GM23248 (cell line): ENCODE measurements at regions not wholly inside any gene's neighbourhood (a gene's known extent, or its start where the extent isn't known, plus 50 kb on each side); places are given as distances from the start of the nearest gene placed in this dataset.

Experiments used
- DNase-seq: peaks from one replicate; pipeline ENCODE4 v3.0.0-alpha.2; 2015
- H2AFZ ChIP-seq: fragments of 200-600 bp; sonication (generic); 2 replicates; pipeline ENCODE4 v1.6.1; 2016; ENCODE audit warnings: antibody characterized with exemption
- H3F3A ChIP-seq: fragments of 200-600 bp; sonication (generic); 2 replicates; pipeline ENCODE4 v1.6.1; 2016; ENCODE audit warnings: mild to moderate bottlenecking, antibody characterized with exemption, mixed run types; ENCODE audit not compliant: insufficient read depth
- H3K27ac ChIP-seq: fragments of 200-600 bp; sonication (generic); 2 replicates; pipeline ENCODE4 v1.5.1; 2016; ENCODE audit warnings: mild to moderate bottlenecking
- H3K27me3 ChIP-seq: fragments of 200-600 bp; sonication (generic); replicated peaks from 2 replicates; pipeline ENCODE4 v1.6.1; 2016; ENCODE audit warnings: mild to moderate bottlenecking; ENCODE audit not compliant: insufficient read depth
- H3K36me3 ChIP-seq: fragments of 200-600 bp; sonication (generic); 2 replicates; pipeline ENCODE4 v1.6.1; 2016; ENCODE audit warnings: low read depth, mild to moderate bottlenecking
- H3K4me1 ChIP-seq: fragments of 200-600 bp; sonication (generic); 2 replicates; pipeline ENCODE4 v1.6.1; 2016; ENCODE audit warnings: mild to moderate bottlenecking; ENCODE audit not compliant: insufficient read depth
- H3K4me2 ChIP-seq: fragments of 200-600 bp; sonication (generic); one replicate; pipeline ENCODE4 v1.6.1; 2016; ENCODE audit warnings: mild to moderate bottlenecking; ENCODE audit not compliant: unreplicated experiment
- H3K4me3 ChIP-seq: fragments of 200-600 bp; sonication (generic); 2 replicates; pipeline ENCODE4 v1.5.1; 2016; ENCODE audit warnings: mild to moderate bottlenecking
- H3K79me2 ChIP-seq: fragments of 200-600 bp; sonication (generic); 2 replicates; pipeline ENCODE4 v1.6.1; 2016; ENCODE audit warnings: mild to moderate bottlenecking; ENCODE audit not compliant: insufficient read depth
- H3K9ac ChIP-seq: fragments of 200-600 bp; sonication (generic); 2 replicates; pipeline ENCODE4 v1.6.1; 2016; ENCODE audit warnings: mild to moderate bottlenecking
- H3K9me2 ChIP-seq: fragments of 200-600 bp; sonication (generic); 2 replicates; pipeline ENCODE4 v1.6.1; 2016; ENCODE audit warnings: mixed run types, mild to moderate bottlenecking, moderate library complexity; ENCODE audit not compliant: insufficient read depth
- H3K9me3 ChIP-seq: fragments of 200-600 bp; sonication (generic); one replicate; pipeline ENCODE4 v1.6.1; 2017; ENCODE audit warnings: low read depth
- H4K20me1 ChIP-seq: fragments of 200-600 bp; sonication (generic); 2 replicates; pipeline ENCODE4 v1.6.0; 2016; ENCODE audit not compliant: insufficient read depth
- EZH2 ChIP-seq: fragments of 200-600 bp; sonication (generic); IDR thresholded peaks from 2 replicates; pipeline ENCODE4 v1.6.1; 2018; ENCODE audit warnings: antibody characterized with exemption, mild to moderate bottlenecking; ENCODE audit not compliant: insufficient read depth, poor library complexity, severe bottlenecking
- EZH2phosphoT487 ChIP-seq: fragments of 200-600 bp; sonication (generic); IDR thresholded peaks from 2 replicates; pipeline ENCODE4 v1.6.1; 2018; ENCODE audit warnings: antibody characterized with exemption, moderate library complexity, mild to moderate bottlenecking, low read depth; ENCODE audit not compliant: insufficient read depth
- WGBS, 2 experiments: methylation state at CpG; one replicate each; pipeline ENCODE4 v1.1.6; 2015 to 2017; ENCODE audit warnings: low lambda C conversion rate in 2 of 2, low coverage in 1 of 2; ENCODE audit errors: missing lambda C conversion rate in 2 of 2; 5-methylcytosine and 5-hydroxymethylcytosine counted together
- in situ Hi-C: fragments of 300-500 bp; cut with MboI; formaldehyde crosslinking; loops from 2 replicates; pipeline ENCODE4 v1.15.0; 2020

- Histone ChIP-seq H3K9ac (no peak overlapping the region), H3K9me2 (no peaks in the 10 kb centered on the region), H3K4me3 (no peak overlapping the region), H2AFZ (no peak overlapping the region), H3K27ac (no peak overlapping the region), H3K27me3 (peaks cover 8% of the 10 kb centered on the region), H3K36me3 (no peaks in the 10 kb centered on the region), H3K9me3 (no peaks in the 10 kb centered on the region), H3K4me1 (peaks cover 15% of the 10 kb centered on the region), H4K20me1 (no peaks in the 10 kb centered on the region), H3K4me2 (no peak overlapping the region), H3K79me2 (no peaks in the 10 kb centered on the region), H3F3A (no peaks in the 10 kb centered on the region)
- TF ChIP-seq EZH2: no peak
- no peak for TF ChIP-seq EZH2phosphoT487
- DNase-seq: peak; percentile 15
- in situ Hi-C loops: no loop called here
- whole genome bisulfite sequencing, 2 experiments: 37 to 46% methylated on average over 17 of the region's 17 CpGs
These were observed 62.5 kb upstream of the CHST15 start for GRCh38 chr10:124155781-124156435.

GRCh38 chr10:124153023-124153826 is 59.8 kb upstream of the CHST15 start:
- 0 out of 2 replicates have a peak, but pooled peaks cover 5% of the 10 kb centered on the region for H3K27me3 ChIP-seq
- 41 to 44% methylated on average over 17 to 19 of the region's 20 CpGs for WGBS, 2 experiments
- peak; percentile 82 for DNase-seq
- H3K9me3 ChIP-seq: no peaks in the 10 kb centered on the region
- no peaks in the 10 kb centered on the region for H3K79me2 ChIP-seq
- peaks cover 15% of the 10 kb centered on the region for H3K4me1 ChIP-seq
- in situ Hi-C loops: no loop called here
- H3F3A ChIP-seq: no peaks in the 10 kb centered on the region
- 0 out of 2 replicates have a peak overlapping the region, but pooled peaks have one; percentile 35 for H3K4me3 ChIP-seq
- no peak overlapping the region; the same call in 1 of the 2 replicates for H2AFZ ChIP-seq
- TF ChIP-seq EZH2phosphoT487 (no peak), EZH2 (no peak)
- H4K20me1 ChIP-seq: no peaks in the 10 kb centered on the region
- H3K4me2 ChIP-seq: peak overlapping the region; percentile 72
- H3K27ac ChIP-seq: 0 out of 2 replicates have a peak overlapping the region, but pooled peaks have one; percentile 12
- no peaks in the 10 kb centered on the region for H3K9me2 ChIP-seq
- no peak overlapping the region for H3K9ac ChIP-seq
- H3K36me3 ChIP-seq: no peaks in the 10 kb centered on the region

- peak overlapping the region; percentile 20; the same call in 1 of the 2 replicates for H3K27ac ChIP-seq
- no peaks in the 10 kb centered on the region for H4K20me1 ChIP-seq
- H3K4me1 ChIP-seq: peaks cover 15% of the 10 kb centered on the region
- in situ Hi-C loops: no loop called here
- H2AFZ ChIP-seq: peak overlapping the region; percentile 51
- H3K79me2 ChIP-seq: no peaks in the 10 kb centered on the region
- H3K27me3 ChIP-seq: 0 out of 2 replicates have a peak, but pooled peaks cover 5% of the 10 kb centered on the region
- H3F3A ChIP-seq: no peaks in the 10 kb centered on the region
- H3K4me2 ChIP-seq: peak overlapping the region; percentile 72
- no peaks in the 10 kb centered on the region for H3K9me3 ChIP-seq
- no peaks in the 10 kb centered on the region for H3K36me3 ChIP-seq
- peak; percentile 86 for DNase-seq
- WGBS, 2 experiments: 16 to 21% methylated on average over 30 to 31 of the region's 32 CpGs
- TF ChIP-seq EZH2 (no peak), EZH2phosphoT487 (no peak)
- peak overlapping the region; percentile 35; the same call in 1 of the 2 replicates for H3K4me3 ChIP-seq
- H3K9me2 ChIP-seq: no peaks in the 10 kb centered on the region
- peak overlapping the region; percentile 47 for H3K9ac ChIP-seq
These were observed 59.0 kb upstream of the CHST15 start for GRCh38 chr10:124152139-124153022.

- peaks cover 15% of the 10 kb centered on the region for H3K4me1 ChIP-seq
- no peak overlapping the region for H3K9ac ChIP-seq
- no peak for DNase-seq
- H3K36me3 ChIP-seq: no peaks in the 10 kb centered on the region
- no peaks in the 10 kb centered on the region for H4K20me1 ChIP-seq
- H2AFZ ChIP-seq: no peak overlapping the region
- no peaks in the 10 kb centered on the region for H3K9me2 ChIP-seq
- no peaks in the 10 kb centered on the region for H3K79me2 ChIP-seq
- no peak for TF ChIP-seq EZH2
- TF ChIP-seq EZH2phosphoT487: no peak
- H3K4me2 ChIP-seq: no peak overlapping the region
- no peaks in the 10 kb centered on the region for H3K9me3 ChIP-seq
- in situ Hi-C loops: no loop called here
- H3K27me3 ChIP-seq: 0 out of 2 replicates have a peak, but pooled peaks cover 5% of the 10 kb centered on the region
- 67% methylated on average over 11 of the region's 11 CpGs for WGBS, 2 experiments
- H3K4me3 ChIP-seq: no peak overlapping the region
- no peaks in the 10 kb centered on the region for H3F3A ChIP-seq
- no peak overlapping the region for H3K27ac ChIP-seq
These were observed 58.2 kb upstream of the CHST15 start for GRCh38 chr10:124151466-124152095.
